ENCODE measurements at regions not wholly inside any gene's neighbourhood (a gene's known extent, or its start where the extent isn't known, plus 50 kb on each side); places are given as distances from the start of the nearest gene placed in this dataset.

- no peak for DNase-seq (ENCODE audit: low spot score)
These were observed 450.8 kb downstream of the USP25 start for GRCh38 chr21:16180614-16181013.

GRCh38 chr21:16181018-16181417 lies 451.2 kb downstream of the USP25 start:
- DNase-seq (ENCODE audit: low spot score): no peak

GRCh38 chr21:16185766-16186165 lies 456.0 kb downstream of the USP25 start:
- no peak for DNase-seq (ENCODE audit: low spot score)

GRCh38 chr21:16186742-16187141 lies 457.0 kb downstream of the USP25 start:
- DNase-seq (ENCODE audit: low spot score): no peak

GRCh38 chr21:16187603-16188301 lies 458.0 kb downstream of the USP25 start:
- no peak for DNase-seq (ENCODE audit: low spot score)

GRCh38 chr21:16192902-16193301 lies 463.1 kb downstream of the USP25 start:
- DNase-seq (ENCODE audit: low spot score): no peak

- no peak for DNase-seq (ENCODE audit: low spot score)
These were observed 463.8 kb downstream of the USP25 start for GRCh38 chr21:16193496-16194094.

GRCh38 chr21:16194095-16194787 lies 464.5 kb downstream of the USP25 start:
- peak; percentile 73 for DNase-seq (ENCODE audit: low spot score)

GRCh38 chr21:16194788-16195537 lies 465.2 kb downstream of the USP25 start:
- no peak for DNase-seq (ENCODE audit: low spot score)

GRCh38 chr21:16195538-16195910 lies 465.7 kb downstream of the USP25 start:
- no peak for DNase-seq (ENCODE audit: low spot score)

- DNase-seq (ENCODE audit: low spot score): no peak
These were observed 466.2 kb downstream of the USP25 start for GRCh38 chr21:16196001-16196400.

GRCh38 chr21:16198546-16198945 lies 468.8 kb downstream of the USP25 start:
- DNase-seq (ENCODE audit: low spot score): no peak

- no peak for DNase-seq (ENCODE audit: low spot score)
These were observed 469.8 kb downstream of the USP25 start for GRCh38 chr21:16199539-16199938.

- DNase-seq (ENCODE audit: low spot score): no peak
These were observed 471.9 kb downstream of the USP25 start for GRCh38 chr21:16201718-16202117.

GRCh38 chr21:16205527-16205926 lies 475.7 kb downstream of the USP25 start:
- DNase-seq (ENCODE audit: low spot score): no peak

- DNase-seq (ENCODE audit: low spot score): no peak
These were observed 481.8 kb downstream of the USP25 start for GRCh38 chr21:16211339-16212303.

- DNase-seq (ENCODE audit: low spot score): no peak
These were observed 483.7 kb downstream of the USP25 start for GRCh38 chr21:16213518-16213917.

- no peak for DNase-seq (ENCODE audit: low spot score)
These were observed 485.4 kb downstream of the USP25 start for GRCh38 chr21:16215193-16215592.

- no peak for DNase-seq (ENCODE audit: low spot score)
These were observed 485.9 kb downstream of the USP25 start for GRCh38 chr21:16215663-16216183.

GRCh38 chr21:16216288-16216962 lies 486.6 kb downstream of the USP25 start:
- no peak for DNase-seq (ENCODE audit: low spot score)

All from cerebellar cortex (tissue), 1 donor.